B cell (primary cell): ENCODE measurements at regions not wholly inside any gene's neighbourhood (a gene's known extent, or its start where the extent isn't known, plus 50 kb on each side); places are given as distances from the start of the nearest gene placed in this dataset.

ENCODE experiments used
- CTCF ChIP-seq: fragments of 200-600 bp; IDR thresholded peaks from one replicate; pipeline ENCODE4 v1.8.0; 2022; ENCODE audit warnings: antibody characterized with exemption, mild to moderate bottlenecking
- EZH2 ChIP-seq: IDR thresholded peaks from 2 replicates; pipeline ENCODE4 v1.6.1; 2012; ENCODE audit warnings: borderline replicate concordance, low read depth, mild to moderate bottlenecking, moderate library complexity, low read length; ENCODE audit not compliant: insufficient read depth, poor library complexity, severe bottlenecking

- TF ChIP-seq CTCF (no peak), EZH2 (no peak)
These were observed 68.8 kb downstream of the FOXB1 start for GRCh38 chr15:60072826-60073465.
